Stimulated activated naive CD8-positive, alpha-beta T cell treated with anti-CD3 and anti-CD28 coated beads, Interleukin-15, Interleukin-2, amounts not matched to agents 100 ng/mL and 50 ng/mL, for 24 hours (primary cell): ENCODE measurements at regions not wholly inside any gene's neighbourhood (a gene's known extent, or its start where the extent isn't known, plus 50 kb on each side); places are given as distances from the start of the nearest gene placed in this dataset.
"Not testable (repeated sequence)": the region's sequence is repeated elsewhere in the genome, so short reads cannot be mapped to it uniquely, and the experiment has no call there.

Experiments
- H3K27ac Mint-ChIP-seq: one replicate; pipeline ENCODE4 v1.8.0; 2021; ENCODE audit warnings: mild to moderate bottlenecking, mixed read lengths
- H3K27me3 Mint-ChIP-seq: one replicate; pipeline ENCODE4 v1.8.0; 2021; ENCODE audit warnings: mixed read lengths
- H3K36me3 Mint-ChIP-seq: one replicate; pipeline ENCODE4 v1.8.0; 2021; ENCODE audit warnings: low read depth, mixed read lengths
- H3K4me1 Mint-ChIP-seq: one replicate; pipeline ENCODE4 v1.8.0; 2021; ENCODE audit warnings: low read depth, mixed read lengths
- H3K4me3 Mint-ChIP-seq: one replicate; pipeline ENCODE4 v1.8.0; 2021; ENCODE audit warnings: mild to moderate bottlenecking, mixed read lengths
- H3K9me3 Mint-ChIP-seq: one replicate; pipeline ENCODE4 v1.8.0; 2021; ENCODE audit warnings: mixed read lengths

GRCh38 chr7:73200518-73201099 lies 108.0 kb downstream of the NSUN5 start:
- H3K4me3 Mint-ChIP-seq, H3K27me3 Mint-ChIP-seq, H3K4me1 Mint-ChIP-seq, H3K36me3 Mint-ChIP-seq, H3K9me3 Mint-ChIP-seq, H3K27ac Mint-ChIP-seq: not testable (repeated sequence)

GRCh38 chr7:73193991-73194390 lies 108.2 kb upstream of the SPDYE9 start:
- H3K27me3 Mint-ChIP-seq, H3K4me3 Mint-ChIP-seq, H3K4me1 Mint-ChIP-seq, H3K36me3 Mint-ChIP-seq, H3K27ac Mint-ChIP-seq, H3K9me3 Mint-ChIP-seq: not testable (repeated sequence)

- not testable (repeated sequence) for H3K36me3 Mint-ChIP-seq, H3K4me1 Mint-ChIP-seq, H3K9me3 Mint-ChIP-seq, H3K4me3 Mint-ChIP-seq, H3K27ac Mint-ChIP-seq, H3K27me3 Mint-ChIP-seq
These were observed 104.8 kb upstream of the SPDYE9 start for GRCh38 chr7:73190483-73191155.

GRCh38 chr7:73188287-73188686 lies 102.4 kb upstream of the SPDYE9 start:
- not testable (repeated sequence) for H3K4me1 Mint-ChIP-seq, H3K9me3 Mint-ChIP-seq, H3K4me3 Mint-ChIP-seq, H3K36me3 Mint-ChIP-seq, H3K27ac Mint-ChIP-seq, H3K27me3 Mint-ChIP-seq

GRCh38 chr7:73186589-73187309 lies 100.9 kb upstream of the SPDYE9 start:
- not testable (repeated sequence) for H3K27me3 Mint-ChIP-seq, H3K4me1 Mint-ChIP-seq, H3K4me3 Mint-ChIP-seq, H3K27ac Mint-ChIP-seq, H3K9me3 Mint-ChIP-seq, H3K36me3 Mint-ChIP-seq

- not testable (repeated sequence) for H3K36me3 Mint-ChIP-seq, H3K27me3 Mint-ChIP-seq, H3K27ac Mint-ChIP-seq, H3K4me3 Mint-ChIP-seq, H3K4me1 Mint-ChIP-seq, H3K9me3 Mint-ChIP-seq
These were observed 91.0 kb upstream of the SPDYE9 start for GRCh38 chr7:73176813-73177212.

- H3K27me3 Mint-ChIP-seq, H3K4me3 Mint-ChIP-seq, H3K27ac Mint-ChIP-seq, H3K9me3 Mint-ChIP-seq, H3K36me3 Mint-ChIP-seq, H3K4me1 Mint-ChIP-seq: not testable (repeated sequence)
These were observed 89.5 kb upstream of the SPDYE9 start for GRCh38 chr7:73175322-73175721.

GRCh38 chr7:73170902-73171301 lies 85.1 kb upstream of the SPDYE9 start:
- not testable (repeated sequence) for H3K27ac Mint-ChIP-seq, H3K27me3 Mint-ChIP-seq, H3K36me3 Mint-ChIP-seq, H3K9me3 Mint-ChIP-seq, H3K4me1 Mint-ChIP-seq, H3K4me3 Mint-ChIP-seq

GRCh38 chr7:73170415-73170814 lies 84.6 kb upstream of the SPDYE9 start:
- H3K27ac Mint-ChIP-seq, H3K4me3 Mint-ChIP-seq, H3K36me3 Mint-ChIP-seq, H3K4me1 Mint-ChIP-seq, H3K9me3 Mint-ChIP-seq, H3K27me3 Mint-ChIP-seq: not testable (repeated sequence)

- H3K4me3 Mint-ChIP-seq, H3K27me3 Mint-ChIP-seq, H3K9me3 Mint-ChIP-seq, H3K27ac Mint-ChIP-seq, H3K36me3 Mint-ChIP-seq, H3K4me1 Mint-ChIP-seq: not testable (repeated sequence)
These were observed 80.3 kb upstream of the SPDYE9 start for GRCh38 chr7:73166152-73166551.

GRCh38 chr7:73162680-73163079 lies 76.8 kb upstream of the SPDYE9 start:
- H3K4me1 Mint-ChIP-seq, H3K27ac Mint-ChIP-seq, H3K36me3 Mint-ChIP-seq, H3K9me3 Mint-ChIP-seq, H3K4me3 Mint-ChIP-seq, H3K27me3 Mint-ChIP-seq: not testable (repeated sequence)

GRCh38 chr7:73161727-73162126 lies 75.9 kb upstream of the SPDYE9 start:
- not testable (repeated sequence) for H3K27ac Mint-ChIP-seq, H3K36me3 Mint-ChIP-seq

GRCh38 chr7:73157169-73157661 lies 71.4 kb upstream of the SPDYE9 start:
- not testable (repeated sequence) for H3K9me3 Mint-ChIP-seq, H3K27me3 Mint-ChIP-seq, H3K27ac Mint-ChIP-seq, H3K4me3 Mint-ChIP-seq, H3K4me1 Mint-ChIP-seq, H3K36me3 Mint-ChIP-seq

More at GRCh38 chr7:73161727-73162126, 75.9 kb upstream of the SPDYE9 start:
- H3K4me3 Mint-ChIP-seq, H3K27me3 Mint-ChIP-seq, H3K4me1 Mint-ChIP-seq, H3K9me3 Mint-ChIP-seq: not testable (repeated sequence)

GRCh38 chr7:73156510-73157168 lies 70.8 kb upstream of the SPDYE9 start:
- H3K27ac Mint-ChIP-seq, H3K36me3 Mint-ChIP-seq, H3K4me3 Mint-ChIP-seq, H3K4me1 Mint-ChIP-seq, H3K27me3 Mint-ChIP-seq, H3K9me3 Mint-ChIP-seq: not testable (repeated sequence)

GRCh38 chr7:73154586-73155038 lies 68.8 kb upstream of the SPDYE9 start:
- not testable (repeated sequence) for H3K9me3 Mint-ChIP-seq, H3K4me1 Mint-ChIP-seq, H3K27me3 Mint-ChIP-seq, H3K36me3 Mint-ChIP-seq, H3K27ac Mint-ChIP-seq
- H3K4me3 Mint-ChIP-seq = peak overlapping the region; percentile 66
